Glomerular endothelial cell (primary cell): ENCODE measurements at regions not wholly inside any gene's neighbourhood (a gene's known extent, or its start where the extent isn't known, plus 50 kb on each side); places are given as distances from the start of the nearest gene placed in this dataset.
A peak's percentile ranks its signal among the peaks of the same experiment; 100 is the strongest.

Experiments
- DNase-seq: peaks from one replicate; pipeline ENCODE4 v3.0.0-alpha.2; 2011; ENCODE audit warnings: low read depth, low spot score; ENCODE audit errors: extremely low read depth

GRCh38 chr2:225340923-225341322 lies 58.6 kb upstream of the NYAP2 start:
- DNase-seq = no peak

DNA sequence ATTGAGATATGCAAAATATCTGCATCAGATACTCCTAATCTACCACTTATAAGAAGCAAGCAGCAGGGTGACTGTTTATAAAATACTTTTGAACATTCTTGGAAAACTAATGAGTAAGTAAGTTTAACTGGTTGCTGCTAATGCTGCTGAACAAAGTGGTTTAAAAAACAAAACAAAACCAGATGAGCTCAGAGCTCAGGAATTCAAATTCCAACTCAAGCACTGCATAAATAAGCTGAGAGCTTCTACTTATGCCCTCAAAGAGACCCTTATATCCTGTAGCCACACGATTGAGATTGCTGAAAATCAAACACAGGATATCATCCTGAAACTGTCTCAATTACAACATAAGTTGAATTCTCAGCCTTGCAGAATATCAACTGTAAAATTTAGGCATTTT lies 62.3 kb upstream of the NYAP2 start:
- DNase-seq = no peak

DNA sequence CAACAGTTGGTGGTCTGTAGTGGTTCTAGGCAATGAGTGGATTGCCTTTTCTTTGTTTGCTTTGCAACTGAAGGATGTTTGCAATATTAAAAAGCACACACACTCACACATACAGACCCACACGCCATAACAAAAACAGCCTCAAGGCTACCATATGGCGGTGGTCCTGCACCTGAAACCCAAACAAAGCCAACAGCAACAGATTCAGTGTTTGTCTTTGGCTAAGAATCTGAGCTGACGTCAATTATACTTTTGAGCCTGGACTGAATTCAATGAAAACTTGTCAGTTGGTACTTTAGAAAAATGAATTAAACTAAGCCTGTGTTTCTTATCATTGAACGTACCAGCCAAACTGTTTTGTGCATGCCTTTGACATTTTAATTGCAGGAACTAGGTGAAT lies 65.0 kb upstream of the NYAP2 start:
- no peak for DNase-seq

- peak; percentile 9 for DNase-seq
Measured at GRCh38 chr2:225328192-225328591, 71.3 kb upstream of the NYAP2 start.

DNA sequence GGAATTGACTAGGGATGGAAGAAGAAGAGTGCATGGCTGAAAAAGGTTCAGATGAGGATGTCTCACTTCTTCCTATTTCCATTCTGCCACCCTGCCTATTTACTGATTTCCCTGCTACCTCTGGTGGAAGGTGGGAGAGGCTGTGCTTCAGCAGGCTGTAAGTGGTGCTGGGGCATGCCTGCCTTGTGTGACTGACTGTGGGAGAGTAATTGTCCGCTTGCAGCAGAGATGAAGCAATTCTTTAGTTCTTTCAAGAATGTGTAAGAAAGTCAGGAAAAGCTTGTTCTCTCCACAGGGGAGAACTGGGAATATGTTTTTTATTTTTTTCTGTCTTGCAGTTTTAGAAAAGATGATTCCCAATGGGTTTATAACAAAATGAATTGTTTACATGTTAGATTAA lies 72.5 kb upstream of the NYAP2 start:
- no peak for DNase-seq

- DNase-seq = no peak
Measured at GRCh38 chr2:225319872-225320271, 79.6 kb upstream of the NYAP2 start.

DNA sequence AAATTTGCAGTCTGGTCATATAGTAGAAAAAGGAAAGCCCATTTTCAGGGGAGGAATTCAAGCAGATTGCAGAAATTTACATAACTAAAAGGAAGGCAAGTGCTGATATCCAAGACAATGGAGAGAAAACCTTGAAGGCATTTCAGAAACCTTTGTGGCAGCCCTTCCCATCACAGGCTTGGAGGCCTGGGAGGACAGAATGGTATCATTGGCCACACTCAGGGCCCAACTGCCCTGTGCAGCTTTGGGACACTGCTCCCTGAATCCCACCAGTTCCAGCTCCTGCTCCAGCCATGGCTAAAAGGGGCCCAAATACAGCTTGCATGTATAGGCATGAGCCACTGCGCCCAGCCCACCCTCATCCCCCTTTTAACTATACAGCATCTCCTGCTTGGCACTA lies 81.1 kb upstream of the NYAP2 start:
- no peak for DNase-seq

GRCh38 chr2:225317186-225317585 lies 82.3 kb upstream of the NYAP2 start:
- DNase-seq = no peak

DNA sequence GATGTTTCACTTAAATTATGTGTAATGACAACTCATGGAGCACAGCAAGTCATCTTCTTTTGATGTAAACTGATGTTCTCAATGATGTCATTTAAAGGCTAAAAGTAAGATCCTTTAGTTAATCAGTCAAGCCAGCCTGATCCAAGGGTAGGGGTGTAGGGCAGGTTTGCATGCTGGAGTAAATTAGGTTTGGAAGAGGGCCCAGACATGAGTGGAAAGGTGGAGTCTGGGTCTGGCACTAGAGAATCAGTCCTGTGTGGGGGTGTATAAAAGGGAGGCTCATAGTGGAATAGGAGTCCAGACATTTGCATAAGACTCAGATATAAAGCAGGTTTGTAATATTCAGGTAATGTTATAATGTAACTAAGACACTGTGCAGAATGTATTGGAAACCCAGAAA lies 88.8 kb upstream of the NYAP2 start:
- DNase-seq = no peak

GRCh38 chr2:225309516-225309915 lies 90.0 kb upstream of the NYAP2 start:
- DNase-seq = no peak

DNA sequence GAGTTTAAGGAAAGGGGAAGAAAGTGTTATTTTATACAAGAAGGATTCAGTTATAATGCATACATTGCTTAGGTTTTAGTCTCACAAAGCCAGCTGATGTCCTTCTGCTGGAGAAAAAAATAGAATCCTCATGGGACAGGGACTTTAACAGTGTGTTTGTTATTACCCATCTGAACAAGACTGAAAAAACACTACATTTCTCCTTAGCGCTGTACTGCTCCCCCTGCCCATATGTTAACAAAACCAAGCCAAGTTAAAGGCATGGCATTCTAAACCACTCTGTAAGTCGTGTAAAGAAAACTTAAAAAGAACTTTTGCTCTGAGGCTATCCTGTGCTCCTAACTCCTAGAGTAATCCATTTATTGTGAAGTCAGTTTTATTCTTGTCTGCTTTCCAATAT lies 102.6 kb upstream of the NYAP2 start:
- DNase-seq = no peak

- DNase-seq = no peak
Measured at GRCh38 chr2:225295102-225295501, 104.4 kb upstream of the NYAP2 start.

DNA sequence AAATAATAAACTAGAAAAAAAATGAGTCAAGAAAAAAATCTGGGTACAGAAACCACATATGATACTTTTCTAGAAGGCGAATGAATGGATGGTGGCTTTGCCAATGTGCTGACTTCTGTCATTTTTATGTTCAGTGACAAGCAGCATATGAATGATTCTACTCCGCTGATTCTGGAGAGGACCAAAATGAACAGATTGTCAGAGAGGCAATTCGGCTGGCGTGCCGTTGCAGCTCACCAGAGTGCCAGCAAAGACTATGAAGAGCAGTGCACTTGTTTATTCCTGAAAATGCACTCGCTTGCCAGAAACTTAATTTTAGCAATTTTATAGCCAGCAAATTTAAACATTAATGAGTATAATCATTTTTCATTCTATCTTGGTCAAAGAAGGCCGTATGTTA lies 105.9 kb upstream of the NYAP2 start:
- DNase-seq = no peak

- DNase-seq = no peak
Measured at GRCh38 chr2:225290757-225291400, 108.6 kb upstream of the NYAP2 start.

DNA sequence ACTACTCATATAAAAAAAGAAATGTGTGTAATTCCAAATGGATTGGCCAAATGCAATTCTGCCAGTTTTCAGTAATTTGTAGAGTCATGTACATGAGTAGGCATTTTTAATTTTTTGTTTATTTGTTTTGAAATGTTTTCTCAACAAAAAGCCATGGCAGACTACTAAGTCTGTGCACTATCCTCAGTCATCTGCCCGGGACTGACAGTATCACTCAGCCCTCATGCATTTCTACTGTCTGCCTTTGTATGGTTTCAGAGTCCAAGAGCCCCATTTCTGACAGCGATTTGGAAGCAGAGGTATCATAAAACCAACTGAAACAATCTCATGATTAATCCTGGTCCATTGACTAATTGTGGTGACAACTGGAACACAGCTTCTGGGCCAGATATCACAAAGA lies 109.9 kb upstream of the NYAP2 start:
- DNase-seq = no peak

DNA sequence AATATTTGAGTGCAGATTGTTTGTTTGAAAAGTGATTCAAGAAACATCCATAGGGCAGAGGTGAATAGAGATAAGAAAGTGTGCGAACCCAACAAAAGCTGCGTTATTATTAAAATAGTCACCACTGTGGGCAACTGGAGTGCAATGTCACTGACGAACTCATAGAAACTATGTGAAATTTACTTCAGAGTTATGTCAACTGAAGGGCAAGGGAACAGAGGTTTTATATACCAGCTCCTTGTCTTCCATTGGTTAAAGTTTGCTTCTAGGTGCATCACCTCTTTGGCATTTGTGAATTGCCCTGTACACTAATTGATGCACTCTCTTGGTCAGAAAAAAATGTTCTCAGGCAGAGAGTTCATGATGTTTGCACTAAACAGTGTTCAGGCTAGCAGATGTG lies 110.5 kb upstream of the NYAP2 start:
- no peak for DNase-seq

GRCh38 chr2:225282858-225283710 lies 116.4 kb upstream of the NYAP2 start:
- DNase-seq = no peak

DNA sequence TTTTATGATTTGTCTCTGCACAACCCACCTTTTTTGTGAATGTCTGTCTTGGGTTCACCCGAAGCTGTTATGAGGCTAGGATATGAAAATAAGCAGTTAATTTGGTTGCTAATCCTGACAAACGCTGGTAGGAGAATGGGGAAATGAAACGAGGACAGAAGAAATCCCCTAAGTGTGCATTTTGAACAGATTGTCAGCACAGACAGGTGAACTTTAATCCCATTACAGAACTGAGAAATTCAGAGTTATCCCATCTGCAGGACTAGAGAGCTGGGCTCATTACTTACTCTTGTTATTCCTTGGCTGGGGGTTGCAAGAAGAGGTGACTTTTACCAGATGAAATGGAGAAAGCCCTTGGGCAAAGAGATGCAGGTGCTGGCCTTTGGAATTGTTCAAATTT lies 123.3 kb upstream of the NYAP2 start:
- no peak for DNase-seq

- DNase-seq = no peak
Measured at GRCh38 chr2:225275443-225275842, 124.1 kb upstream of the NYAP2 start.

GRCh38 chr2:225274751-225275150 lies 124.8 kb upstream of the NYAP2 start:
- no peak for DNase-seq

DNA sequence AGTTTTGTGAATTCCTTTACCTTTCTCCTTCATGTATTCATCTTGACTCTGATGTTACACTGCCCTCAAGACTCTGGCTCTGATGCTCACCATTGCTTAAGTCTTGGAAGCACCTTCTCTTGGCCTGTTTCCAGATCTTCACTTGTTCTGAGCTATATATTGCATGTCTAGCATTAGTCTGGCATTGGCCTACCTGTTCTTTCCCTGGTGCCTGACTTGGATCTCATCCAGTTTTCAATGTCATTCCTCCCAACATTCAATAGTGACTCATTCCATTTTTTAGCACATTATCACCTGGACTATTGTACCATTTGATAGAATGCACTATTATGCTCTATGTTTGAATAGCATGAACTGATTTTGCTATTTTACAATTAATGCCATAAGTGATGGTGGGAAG lies 127.3 kb upstream of the NYAP2 start:
- no peak for DNase-seq

DNA sequence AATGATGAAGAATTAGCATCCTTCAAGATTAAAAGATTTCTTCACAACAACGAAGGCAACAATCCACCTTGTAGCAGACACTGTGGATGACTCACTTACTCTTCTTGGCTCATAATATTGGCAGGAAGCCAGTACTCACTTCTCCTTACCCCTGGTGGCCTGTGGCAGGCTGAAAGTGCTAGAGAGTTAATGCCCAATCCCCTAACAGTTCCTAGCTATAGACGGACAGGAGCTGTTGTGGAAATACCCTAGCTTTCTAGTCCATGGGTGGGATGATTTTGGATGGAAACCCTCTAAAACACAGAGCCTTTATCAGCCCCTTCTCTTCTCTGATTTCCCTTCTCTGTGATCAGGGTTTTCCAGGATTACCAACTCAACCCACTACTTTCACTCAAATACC lies 128.6 kb upstream of the NYAP2 start:
- no peak for DNase-seq

- DNase-seq = no peak
Measured at GRCh38 chr2:225270053-225270452, 129.5 kb upstream of the NYAP2 start.
